Neural progenitor cell (in vitro differentiated cells): ENCODE measurements at regions not wholly inside any gene's neighbourhood (a gene's known extent, or its start where the extent isn't known, plus 50 kb on each side); places are given as distances from the start of the nearest gene placed in this dataset.

ENCODE experiments used
- EZH2 ChIP-seq: fragments of 200-600 bp; sonication (generic); IDR thresholded peaks from 2 replicates; pipeline ENCODE4 v1.6.1; 2017; ENCODE audit warnings: antibody characterized with exemption, mild to moderate bottlenecking, moderate library complexity
- EZH2phosphoT487 ChIP-seq: fragments of 200-600 bp; sonication (generic); IDR thresholded peaks from 2 replicates; pipeline ENCODE4 v1.6.1; 2017; ENCODE audit warnings: antibody characterized with exemption
- TF ChIP-seq, protein P1 (sequence below): fragments of 200-600 bp; sonication (generic); IDR thresholded peaks from 2 replicates; pipeline ENCODE4 v1.5.1; 2017; ENCODE audit warnings: antibody characterized with exemption, mild to moderate bottlenecking

DNA sequence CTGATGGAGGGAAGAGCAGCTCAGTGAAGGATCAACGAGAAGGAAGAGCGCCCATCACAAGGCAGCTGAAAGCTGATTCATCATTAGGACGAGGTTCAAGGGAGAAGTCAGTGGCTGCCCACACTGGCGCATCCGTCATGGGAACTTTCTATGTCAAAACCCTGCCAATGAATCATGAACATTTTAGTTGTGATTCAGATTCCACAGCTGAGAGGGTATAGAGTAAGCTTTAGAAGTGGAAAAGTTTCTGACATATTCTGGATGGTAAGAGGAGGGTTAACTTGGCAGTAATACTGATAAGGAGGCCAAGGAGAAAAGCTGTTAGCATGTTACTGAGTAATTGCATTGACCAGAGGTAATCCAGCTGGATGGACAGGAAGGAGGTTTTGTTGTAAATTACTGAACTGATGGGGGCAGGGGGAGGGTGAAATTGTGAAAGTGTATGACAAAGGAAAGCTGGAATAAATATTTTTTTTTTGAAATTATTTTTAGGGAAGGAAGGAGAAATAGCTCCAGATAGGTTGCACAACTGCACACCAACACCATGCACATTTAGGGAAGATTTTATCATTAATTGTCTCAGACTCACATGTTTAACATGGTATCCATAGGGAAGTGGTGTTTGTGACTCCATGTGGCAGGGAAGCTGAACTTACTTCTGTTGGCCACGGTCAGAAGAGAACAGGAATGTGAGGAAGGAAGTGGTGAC, 78.3 kb upstream of the NRP1 start:
- no peak for TF ChIP-seq EZH2phosphoT487
- no peak for TF ChIP-seq EZH2
- TF ChIP-seq, protein P1, sequence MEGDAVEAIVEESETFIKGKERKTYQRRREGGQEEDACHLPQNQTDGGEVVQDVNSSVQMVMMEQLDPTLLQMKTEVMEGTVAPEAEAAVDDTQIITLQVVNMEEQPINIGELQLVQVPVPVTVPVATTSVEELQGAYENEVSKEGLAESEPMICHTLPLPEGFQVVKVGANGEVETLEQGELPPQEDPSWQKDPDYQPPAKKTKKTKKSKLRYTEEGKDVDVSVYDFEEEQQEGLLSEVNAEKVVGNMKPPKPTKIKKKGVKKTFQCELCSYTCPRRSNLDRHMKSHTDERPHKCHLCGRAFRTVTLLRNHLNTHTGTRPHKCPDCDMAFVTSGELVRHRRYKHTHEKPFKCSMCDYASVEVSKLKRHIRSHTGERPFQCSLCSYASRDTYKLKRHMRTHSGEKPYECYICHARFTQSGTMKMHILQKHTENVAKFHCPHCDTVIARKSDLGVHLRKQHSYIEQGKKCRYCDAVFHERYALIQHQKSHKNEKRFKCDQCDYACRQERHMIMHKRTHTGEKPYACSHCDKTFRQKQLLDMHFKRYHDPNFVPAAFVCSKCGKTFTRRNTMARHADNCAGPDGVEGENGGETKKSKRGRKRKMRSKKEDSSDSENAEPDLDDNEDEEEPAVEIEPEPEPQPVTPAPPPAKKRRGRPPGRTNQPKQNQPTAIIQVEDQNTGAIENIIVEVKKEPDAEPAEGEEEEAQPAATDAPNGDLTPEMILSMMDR, result no peak
